HepG2 (cell line): ENCODE measurements at regions not wholly inside any gene's neighbourhood (a gene's known extent, or its start where the extent isn't known, plus 50 kb on each side); places are given as distances from the start of the nearest gene placed in this dataset.

Experiments
- MEIS1 ChIP-seq: sonication (generic); formaldehyde crosslinking; IDR thresholded peaks from 2 replicates; pipeline ENCODE4 v1.9.0; 2021; ENCODE audit warnings: mild to moderate bottlenecking, missing genetic modification reagents, moderate library complexity, borderline replicate concordance
- MYPOP ChIP-seq: sonication (generic); formaldehyde crosslinking; IDR thresholded peaks from 2 replicates; pipeline ENCODE4 v1.8.1; 2023; ENCODE audit warnings: mild to moderate bottlenecking, moderate library complexity, missing genetic modification reagents
- NR2C2 ChIP-seq: sonication (generic); formaldehyde crosslinking; IDR thresholded peaks from 2 replicates; pipeline ENCODE4 v1.4.0; 2020; ENCODE audit warnings: missing genetic modification reagents, mild to moderate bottlenecking, moderate library complexity, borderline replicate concordance
- PAXIP1 ChIP-seq: sonication (generic); formaldehyde crosslinking; conservative IDR thresholded peaks from 2 replicates; pipeline ENCODE4 v1.4.0; 2020; ENCODE audit warnings: mild to moderate bottlenecking, missing genetic modification reagents, moderate library complexity
- ZHX2 ChIP-seq, 2 experiments: sonication (generic) in 1 of 2; formaldehyde crosslinking in 1 of 2; IDR thresholded peaks; 2 replicates each; pipeline versions ENCODE4 v1.6.1 to v1.9.0; 2014 to 2022; ENCODE audit warnings: antibody characterized with exemption in 1 of 2, borderline replicate concordance in 1 of 2, inconsistent platforms in 1 of 2, low read depth in 1 of 2, missing genetic modification reagents in 1 of 2
- ZNF142 ChIP-seq: sonication (generic); formaldehyde crosslinking; IDR thresholded peaks from 2 replicates; pipeline ENCODE4 v1.4.0; 2020; ENCODE audit warnings: missing genetic modification reagents
- ZNF709 ChIP-seq: sonication (generic); formaldehyde crosslinking; IDR thresholded peaks from 2 replicates; pipeline ENCODE4 v1.5.0; 2020; ENCODE audit warnings: mild to moderate bottlenecking, missing genetic modification reagents

- TF ChIP-seq ZNF142 (no peak), NR2C2 (CRISPR knock-in tag) (peak; percentile 80), MEIS1 (peak; percentile 66; the same call in 1 of the 2 replicates), MYPOP (CRISPR knock-in tag) (no peak), PAXIP1 (peak; percentile 93), ZHX2 (IDR thresholded peaks at IDR 0.05; ENCODE audit: low read depth) (no peak), ZHX2 (CRISPR knock-in tag; IDR thresholded peaks at IDR 0.05; ENCODE audit: borderline replicate concordance) (no peak), ZNF709 (CRISPR knock-in tag) (no peak)
These were observed 138.9 kb downstream of the PROX1 start (continued) for GRCh38 chr1:214126697-214127146.
